HS-27A (cell line): ENCODE measurements at regions not wholly inside any gene's neighbourhood (a gene's known extent, or its start where the extent isn't known, plus 50 kb on each side); places are given as distances from the start of the nearest gene placed in this dataset.

Source experiments
- DNase-seq: peaks from one replicate; pipeline ENCODE4 v3.0.0-alpha.2; 2012; ENCODE audit warnings: low read depth, missing footprints

- DNase-seq, result no peak
These were observed 616.7 kb upstream of the DAB2 start for GRCh38 chr5:40041452-40041851.

DNA sequence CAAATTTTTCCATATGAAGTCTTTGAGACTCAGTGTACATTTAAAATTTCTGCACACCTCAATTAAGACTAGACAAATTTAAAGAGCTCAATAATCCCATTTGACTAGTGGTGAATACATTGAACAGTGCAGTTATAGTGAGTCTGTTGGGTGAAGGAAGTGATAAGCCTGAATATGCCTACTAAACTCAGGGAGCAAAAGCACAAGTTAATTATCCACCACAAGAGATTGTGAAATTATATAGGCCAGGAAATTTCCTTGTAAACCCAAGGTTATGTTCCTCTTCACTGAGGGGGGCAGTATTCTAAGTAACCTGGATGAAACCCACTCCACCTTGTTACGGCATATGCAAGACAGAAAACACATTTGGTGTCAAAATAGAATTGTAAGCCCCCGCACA, 612.9 kb upstream of the DAB2 start:
- DNase-seq, result no peak

GRCh38 chr5:40034441-40034840, 609.7 kb upstream of the DAB2 start:
- no peak for DNase-seq

- DNase-seq, result no peak
These were observed 608.6 kb upstream of the DAB2 start for GRCh38 chr5:40033411-40033810.

GRCh38 chr5:40033009-40033408, 608.2 kb upstream of the DAB2 start:
- DNase-seq, result no peak

- no peak for DNase-seq
These were observed 605.9 kb upstream of the DAB2 start for GRCh38 chr5:40030661-40031060.

DNA sequence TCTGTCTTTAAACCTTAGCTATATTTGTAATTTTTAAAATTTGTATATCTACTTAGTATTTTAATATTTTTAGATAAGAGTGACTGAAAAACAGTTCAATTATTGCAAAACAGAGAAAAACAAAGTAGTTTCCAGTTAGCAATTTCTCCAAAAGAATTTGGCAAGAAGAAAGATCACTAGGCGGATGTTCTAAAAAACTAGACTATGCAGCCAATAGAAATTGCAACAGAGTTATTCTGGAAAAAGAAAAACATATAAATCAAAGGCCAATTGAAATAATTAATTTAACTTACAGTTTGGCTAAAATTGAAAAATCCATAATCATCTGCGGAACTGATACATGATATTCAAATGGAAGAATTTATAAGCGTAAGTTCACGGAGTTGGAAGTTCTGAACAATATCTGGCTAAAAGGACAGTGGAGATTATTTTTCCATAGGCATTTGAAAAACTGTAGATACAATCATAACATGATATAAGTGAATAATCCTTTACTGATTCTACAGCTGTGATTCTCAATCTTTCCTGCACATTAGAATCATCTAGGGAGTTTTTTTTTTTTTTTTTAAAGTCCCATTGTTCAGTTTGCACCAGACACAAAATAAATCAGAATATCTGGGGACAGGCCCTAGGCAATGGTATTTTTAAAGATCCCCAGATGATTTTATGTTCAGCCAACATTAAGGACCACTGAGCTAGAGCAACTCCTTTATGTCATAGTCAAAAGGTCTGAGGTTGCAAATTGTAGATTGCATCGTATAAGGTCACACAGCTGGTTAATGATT, 605.1 kb upstream of the DAB2 start:
- DNase-seq, result no peak

- no peak for DNase-seq
These were observed 602.6 kb upstream of the DAB2 start for GRCh38 chr5:40027400-40027799.

- no peak for DNase-seq
These were observed 600.8 kb upstream of the DAB2 start for GRCh38 chr5:40025586-40025985.

DNA sequence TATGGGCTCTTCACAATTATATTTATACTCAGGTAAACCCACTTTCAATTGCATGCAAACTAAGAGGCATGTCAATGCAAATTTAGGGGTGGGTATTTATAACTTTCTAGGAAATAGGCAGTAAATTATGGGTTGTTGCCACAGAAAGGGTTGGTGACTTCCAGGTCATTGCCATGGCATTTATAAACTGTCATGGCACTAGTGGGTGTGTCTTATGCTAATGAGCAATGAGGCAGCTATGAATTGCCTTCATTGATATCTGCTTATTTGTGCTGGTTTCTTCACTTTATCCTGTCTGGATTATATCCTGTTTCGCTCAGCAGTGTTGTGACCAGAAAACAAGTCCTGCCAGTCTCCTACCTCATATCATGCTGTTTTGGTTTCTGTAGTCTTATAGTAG, 597.3 kb upstream of the DAB2 start:
- DNase-seq, result no peak

DNA sequence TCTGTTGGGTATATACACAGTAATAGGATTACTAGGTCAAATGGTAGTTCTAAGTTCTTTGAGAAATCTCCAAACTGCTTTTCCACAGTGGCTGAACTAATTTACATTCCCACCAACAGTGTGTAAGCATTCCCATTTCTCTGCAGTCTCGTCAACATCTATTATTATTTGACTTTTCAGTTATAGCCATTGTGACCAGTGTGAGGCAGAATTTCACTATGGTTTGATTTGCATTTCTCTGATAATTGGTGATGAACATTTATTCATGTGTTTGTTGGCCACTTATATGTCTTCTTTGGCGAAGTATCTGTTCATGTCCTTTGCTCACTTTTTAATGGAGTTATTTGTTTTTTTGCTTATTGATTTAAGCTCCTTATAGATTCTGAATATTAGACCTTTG, 596.2 kb upstream of the DAB2 start:
- no peak for DNase-seq

- DNase-seq, result no peak
These were observed 593.1 kb upstream of the DAB2 start for GRCh38 chr5:40017918-40018317.

DNA sequence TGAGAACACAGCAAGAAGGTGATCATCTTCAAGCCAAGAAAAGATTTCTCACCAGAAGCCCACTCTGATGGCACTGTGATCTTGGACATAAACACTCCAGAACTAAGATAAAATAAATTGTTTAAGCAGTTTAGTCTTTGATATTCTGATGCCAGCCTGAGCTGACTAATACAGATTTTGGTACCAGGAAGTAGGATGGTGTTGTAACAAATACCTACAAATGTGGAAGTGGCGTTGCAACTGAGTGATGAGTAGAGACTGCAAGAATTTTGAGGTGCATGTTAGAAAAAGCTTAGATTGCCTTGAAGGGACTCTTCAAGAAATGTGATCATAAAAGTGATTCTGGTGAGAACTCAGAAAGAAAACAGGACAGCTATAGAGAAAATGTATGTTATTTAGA, 592.4 kb upstream of the DAB2 start:
- DNase-seq, result no peak

GRCh38 chr5:40010436-40010835, 585.7 kb upstream of the DAB2 start:
- no peak for DNase-seq

GRCh38 chr5:40006260-40006659, 581.5 kb upstream of the DAB2 start:
- no peak for DNase-seq

DNA sequence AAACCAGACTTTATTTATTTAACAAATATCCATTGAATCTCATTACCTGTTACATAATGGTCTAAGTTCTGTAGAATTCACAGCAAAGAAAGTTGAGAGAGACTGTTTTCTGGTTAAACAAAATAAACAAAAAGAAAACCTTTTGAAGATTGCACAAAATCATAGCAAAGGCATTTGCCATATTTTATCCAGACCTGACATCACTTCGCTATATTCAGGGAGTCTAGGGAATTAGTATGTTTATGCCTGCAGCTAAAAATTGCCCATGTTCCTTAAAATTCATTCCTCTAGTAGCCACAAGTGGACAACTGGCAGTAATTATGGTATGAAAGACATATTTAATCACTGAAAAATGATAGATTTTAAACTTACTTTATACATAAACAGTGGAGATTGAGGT, 577.0 kb upstream of the DAB2 start:
- DNase-seq, result no peak

- DNase-seq, result no peak
These were observed 573.7 kb upstream of the DAB2 start for GRCh38 chr5:39998518-39998917.

DNA sequence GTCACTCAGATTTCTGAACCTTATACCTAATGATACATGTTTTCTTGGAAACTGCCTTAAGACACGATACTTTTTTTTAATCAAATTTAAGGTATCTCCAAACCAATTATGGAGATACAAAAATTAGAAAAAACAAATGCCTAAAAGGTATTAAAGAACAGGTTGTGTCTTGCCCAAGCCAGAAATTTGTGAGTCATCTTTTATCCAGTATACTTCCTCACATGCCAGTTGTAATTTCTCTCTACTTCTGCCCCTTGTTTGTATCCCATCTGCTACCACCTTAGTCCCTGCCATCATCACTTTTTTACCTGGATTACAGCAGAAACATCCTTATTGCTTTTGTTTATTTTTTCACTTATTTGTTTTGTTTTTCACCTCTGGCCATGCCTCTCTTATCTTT, 571.2 kb upstream of the DAB2 start:
- no peak for DNase-seq

DNA sequence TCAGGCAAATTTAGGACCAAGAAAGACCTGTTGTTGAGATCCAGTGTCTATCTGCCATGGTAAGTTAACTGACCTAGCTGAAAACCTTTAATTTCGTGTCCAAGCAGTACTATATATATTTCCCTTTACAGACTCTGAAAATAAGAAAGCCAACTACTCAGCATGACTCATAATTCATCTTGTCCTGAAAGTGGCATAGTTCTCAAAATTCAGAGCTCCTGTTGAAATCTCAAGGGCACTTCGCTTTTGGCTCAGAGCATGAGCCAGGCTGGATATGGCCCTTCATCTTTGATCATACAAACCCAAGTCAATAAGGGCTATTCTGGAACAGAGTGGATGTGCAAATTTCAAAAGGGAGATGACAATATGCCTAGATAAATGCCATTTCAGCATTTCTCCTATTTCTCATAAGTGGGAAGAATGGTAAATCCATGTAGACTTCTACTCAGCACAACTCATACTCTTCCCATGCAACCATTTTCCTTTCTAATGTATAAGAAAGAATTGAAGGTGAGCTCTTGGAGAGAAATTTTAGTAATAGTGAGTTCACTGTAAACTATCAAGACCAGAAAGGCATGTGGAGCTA, 567.9 kb upstream of the DAB2 start:
- DNase-seq, result no peak

- DNase-seq, result no peak
These were observed 561.8 kb upstream of the DAB2 start for GRCh38 chr5:39986614-39987013.

- DNase-seq, result no peak
These were observed 555.3 kb upstream of the DAB2 start for GRCh38 chr5:39980056-39980455.

DNA sequence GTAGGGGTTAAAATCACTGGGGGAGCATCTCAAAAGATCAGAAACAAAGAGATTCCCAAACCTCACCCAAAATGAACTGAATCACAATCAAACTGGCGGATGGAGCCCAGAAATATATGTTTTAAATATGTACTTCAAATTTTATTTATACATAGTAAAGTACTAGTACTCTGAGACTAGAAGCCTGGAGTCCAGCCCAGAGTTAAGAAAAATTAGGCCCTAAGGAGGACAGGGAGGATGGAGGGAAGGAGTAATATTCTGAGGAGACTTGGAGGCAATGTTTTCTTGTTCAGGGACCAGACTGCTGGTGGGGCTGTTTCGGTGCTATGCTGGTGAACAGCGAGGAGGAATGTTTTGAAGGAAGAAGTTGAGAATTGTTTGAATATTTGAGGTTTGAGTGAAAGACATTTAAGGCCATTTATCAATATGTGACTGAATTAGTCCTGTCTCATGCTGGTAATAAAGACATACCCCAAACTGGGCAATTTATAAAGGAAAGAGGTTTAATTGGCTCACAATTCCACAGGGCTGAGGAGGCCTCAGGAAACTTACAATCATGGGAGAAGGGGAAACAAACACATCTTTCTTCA, 552.4 kb upstream of the DAB2 start:
- peak; percentile 20 for DNase-seq

GRCh38 chr5:39970117-39970798, 545.5 kb upstream of the DAB2 start:
- no peak for DNase-seq
